ENCODE measurements at regions not wholly inside any gene's neighbourhood (a gene's known extent, or its start where the extent isn't known, plus 50 kb on each side); places are given as distances from the start of the nearest gene placed in this dataset.

GRCh38 chr2:122764014-122764413 is 1008.6 kb downstream of the TSN start:
- no peak for TF ChIP-seq POLR2A (IDR thresholded peaks at IDR 0.05)
- no peak for TF ChIP-seq CTCF (IDR thresholded peaks at IDR 0.05)
- no peak for TF ChIP-seq EP300 (IDR thresholded peaks at IDR 0.05)

Measured in ovary (tissue), 3 donors.